Ishikawa (cell line): ENCODE measurements at regions not wholly inside any gene's neighbourhood (a gene's known extent, or its start where the extent isn't known, plus 50 kb on each side); places are given as distances from the start of the nearest gene placed in this dataset.

Experiments used
- CEBPB ChIP-seq: IDR thresholded peaks from 2 replicates; pipeline ENCODE4 v1.6.1; 2012
- CREB1 ChIP-seq: IDR thresholded peaks from 2 replicates; pipeline ENCODE4 v1.6.1; 2012; ENCODE audit warnings: low read depth
- EGR1 ChIP-seq: IDR thresholded peaks from 2 replicates; pipeline ENCODE4 v1.6.1; 2012
- EP300 ChIP-seq: IDR thresholded peaks from 2 replicates; pipeline ENCODE4 v1.6.1; 2012; ENCODE audit warnings: borderline replicate concordance
- FOXM1 ChIP-seq: IDR thresholded peaks from 2 replicates; pipeline ENCODE4 v1.6.1; 2012; ENCODE audit warnings: low read depth, borderline replicate concordance
- NFIC ChIP-seq: IDR thresholded peaks from 2 replicates; pipeline ENCODE4 v1.6.1; 2012
- RAD21 ChIP-seq: IDR thresholded peaks from 2 replicates; pipeline ENCODE4 v1.6.1; 2012; ENCODE audit warnings: low read depth
- REST ChIP-seq: IDR thresholded peaks from 2 replicates; pipeline ENCODE4 v1.6.1; 2012; ENCODE audit warnings: low read depth, mild to moderate bottlenecking
- TAF1 ChIP-seq: IDR thresholded peaks from 2 replicates; pipeline ENCODE4 v1.6.1; 2012; ENCODE audit warnings: low read depth, mild to moderate bottlenecking
- TCF12 ChIP-seq: IDR thresholded peaks from 2 replicates; pipeline ENCODE4 v1.6.1; 2012; ENCODE audit warnings: low read depth
- TEAD4 ChIP-seq: IDR thresholded peaks from 2 replicates; pipeline ENCODE4 v1.6.1; 2012
- YY1 ChIP-seq: IDR thresholded peaks from 2 replicates; pipeline ENCODE4 v1.6.1; 2012; ENCODE audit warnings: low read depth
- ZBTB7A ChIP-seq: IDR thresholded peaks from 2 replicates; pipeline ENCODE4 v1.6.1; 2012; ENCODE audit warnings: low read depth
- TF ChIP-seq, protein P1 (sequence below): IDR thresholded peaks from 2 replicates; pipeline ENCODE4 v1.6.1; 2012
- TF ChIP-seq, protein P2 (sequence below): IDR thresholded peaks from 2 replicates; pipeline ENCODE4 v1.6.1; 2012

DNA sequence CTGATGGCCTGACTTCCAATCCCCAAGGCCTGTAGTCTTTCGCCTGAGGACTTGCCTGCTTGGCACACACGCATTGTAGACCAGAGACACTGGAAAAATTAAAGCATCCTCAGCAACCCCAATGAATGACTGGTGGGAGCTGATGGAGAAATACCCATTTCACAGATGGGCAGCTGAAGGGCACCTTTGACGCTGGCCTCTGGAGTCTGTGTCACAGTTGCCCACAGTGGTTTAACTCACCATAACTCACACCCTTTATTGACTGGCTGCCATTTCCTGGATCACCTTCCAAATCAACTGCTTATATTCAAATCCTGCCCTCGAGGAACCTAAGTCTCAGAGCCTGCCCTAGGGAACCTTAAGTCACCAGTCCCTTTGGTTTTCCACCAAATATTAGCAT lies 183.1 kb downstream of the SHQ1 start:
- TF ChIP-seq RAD21 (no peak), TCF12 (no peak), EGR1 (no peak), YY1 (no peak), CREB1 (no peak), NFIC (no peak)

- no peak for TF ChIP-seq CREB1
- TF ChIP-seq, protein P1, sequence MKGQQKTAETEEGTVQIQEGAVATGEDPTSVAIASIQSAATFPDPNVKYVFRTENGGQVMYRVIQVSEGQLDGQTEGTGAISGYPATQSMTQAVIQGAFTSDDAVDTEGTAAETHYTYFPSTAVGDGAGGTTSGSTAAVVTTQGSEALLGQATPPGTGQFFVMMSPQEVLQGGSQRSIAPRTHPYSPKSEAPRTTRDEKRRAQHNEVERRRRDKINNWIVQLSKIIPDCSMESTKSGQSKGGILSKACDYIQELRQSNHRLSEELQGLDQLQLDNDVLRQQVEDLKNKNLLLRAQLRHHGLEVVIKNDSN: peak; percentile 60
Observed at GRCh38 chr3:72664184-72664975, 183.9 kb downstream of the SHQ1 start.

DNA sequence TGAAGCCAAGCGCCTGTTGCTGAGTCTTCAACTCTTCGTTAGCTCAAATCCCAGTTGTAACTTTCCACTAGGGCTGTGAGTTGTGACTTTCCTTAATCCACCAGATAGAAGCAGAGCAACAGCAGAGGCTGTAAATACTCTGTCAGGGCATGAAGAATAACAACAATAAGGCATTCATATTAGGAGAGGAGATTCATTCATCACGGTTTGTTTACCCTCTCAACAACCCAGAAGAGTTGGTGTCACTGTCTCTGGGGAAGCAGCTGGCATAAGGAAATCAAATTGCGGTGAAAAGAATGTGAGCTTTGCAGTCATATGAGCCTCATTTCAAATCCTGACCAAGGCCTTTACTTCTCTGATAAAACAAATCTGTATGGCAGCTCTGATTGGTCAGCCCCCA lies 184.8 kb downstream of the SHQ1 start:
- TF ChIP-seq TEAD4 (no peak), CEBPB (no peak), TAF1 (no peak), NFIC (no peak), RAD21 (no peak), REST (no peak)

- TF ChIP-seq FOXM1: peak; percentile 79; the same call in 1 of the 2 replicates
- peak; percentile 99 for TF ChIP-seq TCF12
- peak; percentile 93 for TF ChIP-seq EP300
- TF ChIP-seq, protein P2, sequence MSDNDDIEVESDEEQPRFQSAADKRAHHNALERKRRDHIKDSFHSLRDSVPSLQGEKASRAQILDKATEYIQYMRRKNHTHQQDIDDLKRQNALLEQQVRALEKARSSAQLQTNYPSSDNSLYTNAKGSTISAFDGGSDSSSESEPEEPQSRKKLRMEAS: peak; percentile 53; the same call in 1 of the 2 replicates
- TF ChIP-seq NFIC: peak; percentile 100
- TF ChIP-seq ZBTB7A: no peak
- no peak; the same call in 1 of the 2 replicates for TF ChIP-seq YY1
- TF ChIP-seq TEAD4: peak; percentile 88
Observed at GRCh38 chr3:72661115-72661457, 187.2 kb downstream of the SHQ1 start.

DNA sequence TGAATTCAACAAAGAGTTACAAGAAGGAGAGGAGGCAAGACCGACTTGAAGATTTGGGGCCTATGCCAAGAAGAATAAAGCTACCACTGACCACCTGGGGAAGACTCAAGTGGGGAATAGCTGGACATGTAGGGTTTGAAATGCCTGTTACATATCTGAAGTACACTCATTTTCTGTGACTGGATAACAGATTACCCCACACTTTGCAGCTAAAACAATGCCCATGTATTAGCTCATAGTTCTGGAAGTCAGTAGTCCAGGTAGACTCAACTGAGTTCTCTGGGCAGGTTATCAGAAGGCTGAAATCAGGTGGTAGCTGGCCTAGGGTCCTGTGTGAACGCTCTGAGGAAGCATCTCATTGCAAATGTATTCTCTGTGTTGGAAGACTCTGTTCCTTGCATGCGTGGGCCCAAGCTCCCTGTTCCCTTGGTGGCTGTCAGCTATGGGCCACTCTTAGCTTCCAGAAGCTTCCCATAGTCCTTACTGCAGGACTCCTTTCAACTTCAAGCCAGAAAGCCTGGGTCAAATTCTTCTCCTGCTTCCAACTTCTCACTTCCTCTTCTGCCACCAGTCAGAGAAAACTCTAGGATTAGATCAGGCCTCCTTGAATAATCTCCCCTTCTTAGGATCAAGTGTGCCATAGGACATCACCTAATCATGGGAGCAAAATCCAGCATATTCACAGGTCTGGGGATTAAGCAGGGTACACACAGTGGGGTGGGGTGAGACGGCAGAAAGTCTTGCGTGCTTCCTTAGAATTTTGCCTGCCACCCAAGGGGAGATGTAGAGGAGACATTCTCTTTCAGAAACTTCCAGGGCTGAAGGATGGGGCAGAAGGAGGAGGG lies 187.8 kb downstream of the SHQ1 start:
- TF ChIP-seq TCF12 (no peak), NFIC (peak; percentile 31; the same call in 1 of the 2 replicates)

GRCh38 chr3:72659596-72659995 lies 188.6 kb downstream of the SHQ1 start:
- TF ChIP-seq RAD21: peak; percentile 13; the same call in 1 of the 2 replicates
- peak; percentile 83 for TF ChIP-seq TEAD4
- no peak for TF ChIP-seq REST
- TF ChIP-seq YY1: no peak
- TF ChIP-seq NFIC: peak; percentile 100
- peak; percentile 98 for TF ChIP-seq TCF12
- TF ChIP-seq FOXM1: peak; percentile 82; the same call in 1 of the 2 replicates
- TF ChIP-seq CREB1: 0 out of 2 replicates have a peak, but pooled peaks have one; percentile 10
- TF ChIP-seq, protein P1: 0 out of 2 replicates have a peak, but pooled peaks have one; percentile 5
- TF ChIP-seq CEBPB: peak; percentile 60; the same call in 1 of the 2 replicates
- peak; percentile 92 for TF ChIP-seq EP300
- no peak for TF ChIP-seq ZBTB7A
- no peak for TF ChIP-seq TAF1
- TF ChIP-seq, protein P2: peak; percentile 61
- no peak for TF ChIP-seq EGR1
